Neural progenitor cell (in vitro differentiated cells): ENCODE measurements at regions not wholly inside any gene's neighbourhood (a gene's known extent, or its start where the extent isn't known, plus 50 kb on each side); places are given as distances from the start of the nearest gene placed in this dataset.

Experiments used
- EZH2 ChIP-seq: fragments of 200-600 bp; sonication (generic); IDR thresholded peaks from 2 replicates; pipeline ENCODE4 v1.6.1; 2017; ENCODE audit warnings: antibody characterized with exemption, mild to moderate bottlenecking, moderate library complexity
- TF ChIP-seq, protein P1 (sequence below): fragments of 200-600 bp; sonication (generic); IDR thresholded peaks from 2 replicates; pipeline ENCODE4 v1.5.1; 2017; ENCODE audit warnings: antibody characterized with exemption, mild to moderate bottlenecking

DNA sequence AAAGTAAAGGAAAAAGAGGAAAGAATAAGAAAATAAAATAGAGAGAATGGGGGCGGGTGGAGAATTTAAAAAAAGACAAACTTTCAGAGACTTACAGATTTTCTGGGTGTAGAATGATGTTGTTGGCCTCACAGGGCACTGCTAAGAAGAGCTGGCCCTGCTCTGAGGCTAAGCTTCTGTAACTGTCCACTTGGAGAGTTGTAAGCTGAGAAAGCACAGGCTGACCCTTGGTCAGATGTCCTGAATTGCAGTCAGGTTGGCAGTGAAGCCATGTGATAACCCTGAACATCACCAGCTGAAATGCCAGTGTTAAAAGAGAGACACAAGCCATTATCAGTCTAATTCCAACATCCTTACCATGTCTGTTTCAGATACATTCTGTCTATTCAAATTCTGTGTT is 272.1 kb upstream of the SORCS1 start:
- no peak for TF ChIP-seq EZH2
- TF ChIP-seq, protein P1, sequence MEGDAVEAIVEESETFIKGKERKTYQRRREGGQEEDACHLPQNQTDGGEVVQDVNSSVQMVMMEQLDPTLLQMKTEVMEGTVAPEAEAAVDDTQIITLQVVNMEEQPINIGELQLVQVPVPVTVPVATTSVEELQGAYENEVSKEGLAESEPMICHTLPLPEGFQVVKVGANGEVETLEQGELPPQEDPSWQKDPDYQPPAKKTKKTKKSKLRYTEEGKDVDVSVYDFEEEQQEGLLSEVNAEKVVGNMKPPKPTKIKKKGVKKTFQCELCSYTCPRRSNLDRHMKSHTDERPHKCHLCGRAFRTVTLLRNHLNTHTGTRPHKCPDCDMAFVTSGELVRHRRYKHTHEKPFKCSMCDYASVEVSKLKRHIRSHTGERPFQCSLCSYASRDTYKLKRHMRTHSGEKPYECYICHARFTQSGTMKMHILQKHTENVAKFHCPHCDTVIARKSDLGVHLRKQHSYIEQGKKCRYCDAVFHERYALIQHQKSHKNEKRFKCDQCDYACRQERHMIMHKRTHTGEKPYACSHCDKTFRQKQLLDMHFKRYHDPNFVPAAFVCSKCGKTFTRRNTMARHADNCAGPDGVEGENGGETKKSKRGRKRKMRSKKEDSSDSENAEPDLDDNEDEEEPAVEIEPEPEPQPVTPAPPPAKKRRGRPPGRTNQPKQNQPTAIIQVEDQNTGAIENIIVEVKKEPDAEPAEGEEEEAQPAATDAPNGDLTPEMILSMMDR = no peak
